Sciatic nerve (tissue), 2 donors: ENCODE measurements at regions not wholly inside any gene's neighbourhood (a gene's known extent, or its start where the extent isn't known, plus 50 kb on each side); places are given as distances from the start of the nearest gene placed in this dataset.

Source experiments
- ATAC-seq: fragments of 200-7000 bp; cut with Tn5 transposase; one replicate; pipeline ENCODE4 v1.9.1; 2020; ENCODE audit warnings: mild to moderate bottlenecking, moderate library complexity
- DNase-seq: peaks from one replicate; pipeline ENCODE4 v3.0.0-alpha.2; 2020; ENCODE audit warnings: low spot score
- intact Hi-C: fragments of 100-400 bp; cut with DNase I; formaldehyde crosslinking; loops from one replicate; pipeline ENCODE4 v1.14.2; 2022
- donor health status: DM: no; HTN: no; CAD: no.
- donor health status: DM: no; HTN: no; CAD: no.

GRCh38 chr11:27201454-27202302 lies 161.1 kb downstream of the BBOX1 start:
- intact Hi-C loops = no loop called here
- ATAC-seq = peak; percentile 82
- peak; percentile 89 for DNase-seq

- ATAC-seq (no peak), DNase-seq (no peak)
- intact Hi-C loops = no loop called here
These were observed 160.3 kb downstream of the BBOX1 start for GRCh38 chr11:27200779-27201453.

- DNase-seq (no peak), ATAC-seq (no peak)
- intact Hi-C loops = no loop called here
These were observed 155.7 kb downstream of the BBOX1 start for GRCh38 chr11:27196203-27196897.

- DNase-seq = no peak
- intact Hi-C loops = no loop called here
- ATAC-seq = no peak
These were observed 155.2 kb downstream of the BBOX1 start for GRCh38 chr11:27195837-27196202.

GRCh38 chr11:27194976-27195375 lies 154.4 kb downstream of the BBOX1 start:
- ATAC-seq (no peak), DNase-seq (no peak)
- intact Hi-C loops = no loop called here

- ATAC-seq (no peak), DNase-seq (no peak)
- intact Hi-C loops = no loop called here
These were observed 153.0 kb downstream of the BBOX1 start for GRCh38 chr11:27193434-27194225.

- DNase-seq = no peak
- intact Hi-C loops = no loop called here
- ATAC-seq = no peak
These were observed 151.6 kb downstream of the BBOX1 start for GRCh38 chr11:27192184-27192583.

- no peak for ATAC-seq
- intact Hi-C loops = no loop called here
- DNase-seq = no peak
These were observed 151.0 kb downstream of the BBOX1 start for GRCh38 chr11:27191639-27192038.

- DNase-seq (no peak), ATAC-seq (no peak)
- intact Hi-C loops = loop anchor here (5.0 kb wide), 1 partner anchor 299 kb away; no protein-coding TSS in a partner anchor
These were observed 148.1 kb downstream of the BBOX1 start for GRCh38 chr11:27188696-27189095.

GRCh38 chr11:27187848-27188621 lies 147.4 kb downstream of the BBOX1 start:
- intact Hi-C loops = loop anchor here (2.0 to 5.0 kb wide), 2 partner anchors 107 to 299 kb away; no protein-coding TSS in a partner anchor
- no peak for DNase-seq
- ATAC-seq = no peak

GRCh38 chr11:27187075-27187847 lies 146.6 kb downstream of the BBOX1 start:
- DNase-seq (no peak), ATAC-seq (no peak)
- intact Hi-C loops = loop anchor here (2.0 to 5.0 kb wide), 2 partner anchors 108 to 300 kb away; no protein-coding TSS in a partner anchor

- no peak for DNase-seq
- ATAC-seq = no peak
- intact Hi-C loops = loop anchor here (2.0 to 5.0 kb wide), 2 partner anchors 108 to 301 kb away; no protein-coding TSS in a partner anchor
These were observed 146.0 kb downstream of the BBOX1 start for GRCh38 chr11:27186580-27186979.

- intact Hi-C loops = loop anchor here (5.0 kb wide), 1 partner anchor 303 kb away; no protein-coding TSS in a partner anchor
- no peak for ATAC-seq
- no peak for DNase-seq
These were observed 144.1 kb downstream of the BBOX1 start for GRCh38 chr11:27184458-27185312.

GRCh38 chr11:27183672-27184457 lies 143.2 kb downstream of the BBOX1 start:
- DNase-seq (peak; percentile 75), ATAC-seq (peak; percentile 66)

GRCh38 chr11:27179334-27179733 lies 138.7 kb downstream of the BBOX1 start:
- intact Hi-C loops = no loop called here
- ATAC-seq = peak; percentile 54
- no peak for DNase-seq

More at GRCh38 chr11:27183672-27184457, 143.2 kb downstream of the BBOX1 start:
- intact Hi-C loops = no loop called here

- intact Hi-C loops = no loop called here
- no peak for DNase-seq
- peak; percentile 65 for ATAC-seq
These were observed 138.2 kb downstream of the BBOX1 start for GRCh38 chr11:27178859-27179258.
